HG02981 (cell line): ENCODE measurements at regions not wholly inside any gene's neighbourhood (a gene's known extent, or its start where the extent isn't known, plus 50 kb on each side); places are given as distances from the start of the nearest gene placed in this dataset.

Experiments used
- ATAC-seq: cut with Tn5 transposase; IDR thresholded peaks from one replicate; pipeline ENCODE4 v1.9.1; 2021; ENCODE audit warnings: mild to moderate bottlenecking, moderate library complexity; ENCODE audit not compliant: unreplicated experiment

DNA sequence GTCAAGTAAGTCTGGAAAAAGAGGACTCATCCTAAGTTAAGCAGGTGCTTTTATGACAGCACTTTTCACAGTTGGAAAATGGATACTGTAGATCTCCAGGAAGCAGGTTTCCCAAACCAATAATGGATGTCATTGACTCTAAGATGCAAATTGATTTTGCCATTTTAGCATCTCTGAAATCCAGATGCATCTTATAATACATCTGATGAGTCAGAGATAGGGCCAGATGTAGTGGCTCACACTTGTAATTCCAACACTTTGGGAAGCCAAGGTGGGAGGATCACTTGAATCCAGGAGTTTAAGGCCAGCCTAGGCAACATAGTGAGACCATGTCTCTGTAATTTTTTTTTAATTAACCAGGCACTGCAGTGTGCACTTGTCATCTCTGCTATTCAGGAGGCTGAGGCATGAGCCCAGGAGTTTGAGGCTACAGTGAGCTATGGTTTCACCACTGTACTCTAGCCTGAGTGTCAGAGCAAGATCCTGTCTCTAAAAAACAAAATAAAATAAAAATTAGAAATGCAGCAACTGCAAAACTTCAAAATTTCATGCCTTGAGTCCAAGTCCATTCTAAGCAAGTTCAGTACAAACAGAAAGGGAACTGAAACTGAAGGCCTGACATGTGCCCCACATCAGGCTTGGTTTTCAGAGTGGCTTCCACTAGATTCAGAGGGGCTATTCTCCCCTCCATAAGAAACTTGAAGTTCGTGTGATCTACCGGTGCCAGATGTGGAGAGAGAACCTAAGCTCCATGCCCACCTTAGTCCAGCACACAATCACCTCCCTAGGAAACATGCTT lies 267.8 kb upstream of the NCKAP5 start:
- no peak for ATAC-seq

DNA sequence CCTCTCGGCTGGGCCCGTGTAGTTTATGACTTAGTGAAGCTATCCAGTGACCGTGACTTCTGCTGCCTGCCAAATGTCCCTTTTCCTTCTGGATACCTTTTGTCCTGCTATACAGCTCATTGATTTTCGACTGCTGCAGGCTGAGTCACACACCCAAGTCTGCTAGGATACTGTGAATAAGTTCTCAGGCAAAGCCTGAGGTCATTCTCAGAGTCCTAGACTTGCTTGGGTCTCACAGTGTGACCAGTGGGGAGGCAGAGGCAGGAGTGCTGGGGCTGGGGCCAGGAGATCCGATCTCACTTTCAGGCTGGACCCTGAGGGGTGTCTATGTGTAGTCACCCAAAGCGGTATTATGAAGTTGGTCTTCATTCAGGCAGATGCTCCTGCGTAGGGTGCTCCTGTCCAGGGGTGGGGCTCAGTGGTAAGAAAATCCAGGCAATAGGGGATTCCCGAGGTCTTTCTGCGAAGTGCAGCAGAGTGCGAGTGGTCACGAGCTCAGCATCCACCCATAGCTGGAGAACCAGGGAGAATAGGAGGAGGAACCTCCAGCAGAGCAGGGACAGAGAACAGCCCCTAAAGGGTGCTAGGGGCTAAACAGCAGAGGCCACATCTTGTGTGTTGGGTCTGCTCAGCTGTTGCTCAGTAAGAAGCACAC lies 268.6 kb upstream of the NCKAP5 start:
- ATAC-seq, result no peak

DNA sequence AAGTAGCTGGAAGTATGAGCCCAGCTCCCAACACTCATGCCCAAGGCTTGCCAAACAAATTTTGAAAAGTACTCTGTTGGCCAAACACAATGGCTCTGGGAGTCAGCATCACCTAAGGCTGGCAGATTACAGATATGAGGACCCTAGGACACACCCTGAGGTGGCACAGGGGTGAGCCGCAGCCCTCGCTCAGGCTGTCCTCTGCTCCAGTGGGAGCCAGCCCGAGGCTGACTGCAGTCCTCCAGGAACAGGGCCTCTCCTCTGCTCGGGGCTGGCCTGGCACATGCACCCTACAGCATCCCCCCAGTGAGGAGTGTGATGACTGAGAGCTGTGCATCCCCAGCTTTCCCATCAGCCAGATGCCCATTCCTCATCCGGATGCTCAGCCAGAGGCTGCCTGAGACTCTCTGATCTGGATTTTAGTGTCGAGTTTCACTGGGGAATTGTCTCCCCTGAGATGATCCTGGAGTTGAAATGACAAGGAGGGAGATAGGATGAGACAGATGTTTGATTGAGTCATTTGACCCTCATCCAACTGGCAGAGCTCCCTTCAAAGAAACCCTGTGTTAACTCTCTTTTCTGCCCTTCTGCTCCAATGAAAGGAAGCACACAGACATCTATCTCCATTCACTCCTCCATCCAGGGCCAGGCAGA lies 269.3 kb upstream of the NCKAP5 start:
- ATAC-seq, result no peak

DNA sequence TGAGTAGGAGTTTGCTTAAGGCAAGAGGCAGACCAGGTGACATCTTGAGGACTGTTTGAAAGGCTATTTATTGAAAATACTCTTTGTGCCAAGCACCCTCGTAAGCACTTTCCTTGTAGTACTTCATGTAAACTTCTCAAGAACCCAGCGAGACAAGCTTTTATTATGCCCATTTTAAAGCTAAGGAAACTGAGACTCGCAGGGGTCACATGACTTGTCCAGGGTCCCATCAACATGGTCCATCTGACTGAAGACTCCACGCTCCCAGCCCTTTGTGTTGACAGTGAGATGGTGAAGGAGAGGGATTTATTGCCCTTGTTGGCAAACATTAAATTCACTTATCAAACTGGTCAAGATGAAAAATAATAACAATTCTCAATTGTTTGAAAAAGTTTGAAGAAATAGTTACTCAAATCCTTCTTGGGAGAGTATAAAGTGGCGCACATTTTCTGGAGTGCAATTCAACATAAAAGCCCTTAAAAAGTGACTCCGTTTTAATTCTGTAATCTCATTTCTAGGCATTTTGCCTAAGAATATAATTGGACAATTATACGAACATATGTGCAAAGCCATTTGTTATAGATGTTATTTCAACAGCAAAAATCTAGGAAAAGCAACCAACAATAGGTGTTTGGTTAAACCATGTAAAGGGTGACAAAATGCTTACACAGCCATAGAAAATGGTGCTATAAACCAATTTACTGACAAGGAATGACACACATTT lies 270.5 kb upstream of the NCKAP5 start:
- ATAC-seq, result no peak

DNA sequence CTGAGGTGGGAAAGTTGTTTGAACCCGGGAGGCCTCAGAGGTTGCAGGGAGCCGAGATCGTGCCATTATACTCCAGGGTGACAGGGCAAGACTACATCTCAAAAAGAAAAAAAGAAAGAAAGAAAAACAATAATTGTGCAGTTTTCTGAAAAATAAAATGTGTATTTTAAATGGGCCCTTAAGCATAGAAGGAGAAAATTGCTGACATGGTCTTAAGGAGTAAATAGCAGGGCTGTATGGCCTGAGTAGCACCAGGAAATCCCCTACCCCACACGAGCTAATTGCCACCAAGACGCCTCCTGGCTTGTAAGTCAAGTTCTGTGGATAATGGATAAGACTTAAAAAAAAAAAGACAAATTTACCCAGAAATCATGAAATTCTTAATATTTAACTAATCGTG lies 271.4 kb upstream of the NCKAP5 start:
- ATAC-seq, result no peak

DNA sequence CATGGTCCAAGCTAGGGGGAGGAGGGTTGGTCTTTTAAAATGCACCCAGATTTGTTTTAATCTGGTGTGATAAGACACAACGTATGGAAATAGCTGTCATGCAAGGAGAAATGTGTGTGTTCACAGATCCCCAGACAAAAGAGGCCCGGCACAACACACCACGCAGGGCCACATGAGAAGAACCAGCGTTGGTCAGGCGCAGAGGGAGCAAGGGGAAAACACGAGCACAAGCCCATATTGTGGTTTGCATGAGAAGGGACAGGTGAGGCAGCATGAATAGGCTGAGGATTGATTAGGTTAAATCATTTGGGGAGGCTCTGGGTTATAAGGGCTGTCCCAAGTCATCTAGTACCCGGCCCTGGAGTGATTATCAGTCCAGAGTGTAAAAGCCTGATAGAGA lies 272.5 kb upstream of the NCKAP5 start:
- ATAC-seq, result no peak

DNA sequence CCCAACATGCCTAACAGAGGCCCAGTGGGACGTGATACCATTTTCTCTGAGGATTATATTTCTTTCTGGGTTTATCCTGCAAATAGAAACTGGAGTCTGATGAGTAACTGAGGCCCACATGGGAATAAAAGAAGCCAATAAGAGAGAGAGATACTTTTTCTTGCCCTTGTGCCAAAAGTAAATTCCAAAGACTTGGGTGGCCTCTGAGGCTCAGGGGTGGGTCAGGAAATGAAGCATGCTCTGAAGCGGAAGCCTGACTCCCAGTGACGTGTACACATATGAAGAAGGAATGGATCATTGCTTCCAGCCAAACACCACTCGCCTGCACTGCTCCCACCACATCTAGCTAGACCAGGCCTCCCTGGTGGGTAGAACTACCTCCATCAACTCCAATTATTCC lies 273.6 kb upstream of the NCKAP5 start:
- no peak for ATAC-seq

DNA sequence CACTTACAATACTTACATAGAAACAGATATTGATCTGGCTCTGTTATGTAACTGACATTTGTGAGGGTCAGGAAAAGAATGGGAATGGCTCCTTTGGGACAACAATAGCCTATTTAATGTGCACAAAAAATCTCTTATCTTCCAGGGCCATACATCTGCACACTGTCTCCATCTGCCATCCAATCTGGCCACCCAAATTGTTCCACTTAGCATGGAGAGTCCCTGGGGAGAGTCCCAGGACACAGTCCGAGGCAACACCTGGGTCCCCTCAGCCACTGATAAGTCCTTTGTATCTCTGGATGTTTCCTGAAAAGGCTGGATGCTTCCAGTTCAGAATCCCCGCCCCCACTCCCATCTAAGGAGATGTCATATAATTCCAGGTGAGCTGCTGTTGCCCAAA lies 274.2 kb upstream of the NCKAP5 start:
- no peak for ATAC-seq

DNA sequence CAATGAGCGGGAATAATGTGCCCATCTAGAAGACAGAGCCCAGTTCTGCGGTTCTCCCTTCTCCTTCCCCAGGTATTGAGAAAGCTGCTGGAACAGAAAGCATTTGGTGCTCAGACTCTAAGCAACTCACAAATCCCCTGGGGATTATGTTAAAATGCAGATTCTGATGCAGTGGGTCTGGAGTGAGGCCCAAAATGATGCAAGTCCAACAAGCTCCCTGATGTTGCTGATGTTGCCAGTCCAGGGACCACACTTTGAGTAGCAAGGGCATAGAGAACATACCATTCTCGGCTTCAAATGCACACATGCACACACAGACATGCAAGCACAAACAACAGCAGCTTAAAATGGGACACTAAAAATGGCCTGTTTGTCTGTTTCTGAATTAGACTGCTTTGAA lies 274.8 kb upstream of the NCKAP5 start:
- ATAC-seq, result no peak

DNA sequence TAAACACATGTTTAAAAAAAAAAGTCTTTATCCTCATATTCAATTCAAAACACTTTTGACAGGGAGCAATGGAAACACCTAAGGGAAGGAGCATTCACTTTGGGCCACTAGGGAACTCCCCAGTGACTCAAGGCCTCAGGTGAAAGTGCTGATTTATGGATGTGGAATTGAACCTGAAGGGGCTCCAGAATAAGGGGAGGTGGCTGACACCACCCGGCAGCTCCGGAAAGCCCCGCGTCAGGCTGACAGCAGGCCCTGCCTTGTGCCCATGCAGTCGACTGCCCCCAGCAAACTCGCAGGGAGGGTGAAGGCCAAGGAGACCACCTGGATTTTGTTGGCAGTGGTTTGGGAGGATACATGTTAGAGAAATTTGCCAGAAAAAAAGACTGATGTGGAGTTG lies 275.3 kb upstream of the NCKAP5 start:
- ATAC-seq, result no peak

DNA sequence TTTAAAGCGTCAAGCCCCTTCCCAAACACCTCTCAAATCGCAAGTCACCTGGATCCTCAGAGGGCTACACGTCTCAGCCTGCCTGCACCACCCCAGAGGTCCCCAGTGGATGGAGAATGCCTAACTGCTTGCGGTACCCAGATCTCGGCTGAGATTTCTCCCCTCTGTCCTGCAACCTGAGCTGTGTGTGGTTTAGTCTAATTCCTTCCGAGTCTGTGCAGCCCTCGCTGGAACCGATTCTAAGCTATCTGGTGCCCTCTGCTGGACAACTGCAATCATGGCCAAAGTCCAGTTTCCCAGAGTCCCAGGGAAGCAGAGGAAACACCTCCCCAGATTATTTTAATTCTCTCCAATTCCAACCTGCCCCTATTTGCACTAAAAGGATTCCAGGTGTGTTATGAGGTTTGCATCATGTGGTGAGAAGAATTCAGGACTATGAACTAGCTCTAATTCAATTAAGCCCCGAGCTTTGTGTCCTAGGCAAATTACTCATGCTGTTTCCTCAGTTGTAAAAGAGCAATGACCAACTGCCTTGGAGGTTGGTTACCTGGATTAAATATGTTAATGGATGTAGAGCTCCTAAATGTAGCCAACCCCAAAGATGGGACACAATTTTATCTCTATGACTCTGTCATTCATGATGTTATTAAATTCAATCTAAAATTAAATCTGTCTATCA lies 276.1 kb upstream of the NCKAP5 start:
- no peak for ATAC-seq

DNA sequence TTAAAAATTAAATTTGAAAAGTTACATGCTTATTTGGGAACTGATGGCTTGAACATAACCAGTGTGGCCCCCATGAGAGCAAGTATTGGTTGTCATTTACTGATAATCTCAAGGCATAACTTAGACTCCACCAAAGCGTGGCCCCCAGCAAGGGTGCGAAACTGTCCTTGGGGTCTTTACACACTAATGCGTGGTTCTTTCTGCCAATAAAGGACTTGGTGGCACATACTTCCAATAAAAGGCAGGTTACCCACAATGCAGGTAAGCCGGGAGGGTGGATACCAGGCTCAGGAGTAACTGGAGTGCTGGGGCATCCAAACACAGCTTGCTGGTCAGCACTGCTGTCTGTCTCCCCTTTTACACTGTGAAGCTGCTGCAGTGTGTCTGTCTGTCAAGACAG lies 278.2 kb upstream of the NCKAP5 start:
- ATAC-seq, result no peak

DNA sequence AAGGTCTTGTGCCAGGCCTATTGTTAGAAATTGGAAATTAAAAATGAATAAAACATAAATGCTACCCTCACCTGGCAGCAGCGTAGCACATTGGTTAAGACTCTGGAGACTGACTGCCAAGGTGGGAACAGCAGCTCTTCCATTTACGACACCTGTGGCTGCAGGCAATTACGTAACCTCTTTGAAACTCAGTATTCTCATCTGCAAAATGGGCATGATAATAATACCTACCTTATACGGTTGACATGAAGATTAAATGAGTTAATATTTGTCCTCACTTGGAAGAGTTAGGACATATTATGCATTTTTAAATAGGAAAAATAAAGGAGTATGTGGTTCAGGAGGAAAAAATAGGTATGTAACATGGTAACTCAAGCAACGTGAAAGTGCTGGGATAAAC lies 279.3 kb upstream of the NCKAP5 start:
- ATAC-seq, result no peak

DNA sequence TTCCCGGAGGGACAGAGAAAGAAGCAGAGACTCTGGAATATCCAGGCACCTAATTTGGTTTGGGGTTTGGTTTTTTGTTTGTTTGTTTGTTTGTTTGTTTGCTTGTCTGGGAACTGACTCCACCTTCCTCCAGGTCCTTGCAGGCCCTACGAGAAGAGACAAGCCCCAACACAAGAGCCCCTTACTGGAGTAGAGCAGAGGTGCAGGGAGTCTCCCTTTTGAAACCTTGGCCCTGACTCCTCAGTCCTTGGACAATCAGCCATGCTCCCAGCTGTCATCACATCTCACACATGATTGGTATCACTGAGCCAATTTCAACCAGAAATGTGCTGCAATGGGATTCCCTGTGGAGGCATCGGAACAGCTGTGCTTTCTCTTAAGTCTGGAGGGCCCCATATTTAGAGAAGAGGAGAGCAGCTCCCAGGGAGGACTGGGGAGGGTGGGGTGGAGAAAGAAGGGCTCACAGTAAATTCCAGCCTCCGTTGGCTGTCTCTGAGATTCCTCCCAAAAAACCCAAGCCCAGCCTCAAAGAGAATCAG lies 279.9 kb upstream of the NCKAP5 start:
- no peak for ATAC-seq

DNA sequence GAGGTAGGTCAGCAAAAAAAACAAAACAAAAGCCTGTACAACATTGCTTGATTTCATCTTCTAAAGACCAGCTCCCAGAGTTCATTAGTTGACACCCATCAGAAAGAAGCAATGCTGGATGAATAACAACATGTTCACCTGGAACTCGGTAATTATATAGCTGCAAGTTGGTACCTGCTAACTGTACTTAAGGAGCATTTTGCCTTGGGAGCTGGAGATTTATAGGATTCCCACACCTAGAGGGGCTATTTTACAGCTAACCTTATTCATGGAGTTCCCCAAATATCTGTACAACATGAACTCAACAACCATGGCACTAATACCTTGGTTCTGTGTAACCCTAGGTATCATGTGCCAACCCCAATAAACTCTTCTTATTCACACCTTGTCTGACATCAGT lies 281.1 kb upstream of the NCKAP5 start:
- no peak for ATAC-seq

DNA sequence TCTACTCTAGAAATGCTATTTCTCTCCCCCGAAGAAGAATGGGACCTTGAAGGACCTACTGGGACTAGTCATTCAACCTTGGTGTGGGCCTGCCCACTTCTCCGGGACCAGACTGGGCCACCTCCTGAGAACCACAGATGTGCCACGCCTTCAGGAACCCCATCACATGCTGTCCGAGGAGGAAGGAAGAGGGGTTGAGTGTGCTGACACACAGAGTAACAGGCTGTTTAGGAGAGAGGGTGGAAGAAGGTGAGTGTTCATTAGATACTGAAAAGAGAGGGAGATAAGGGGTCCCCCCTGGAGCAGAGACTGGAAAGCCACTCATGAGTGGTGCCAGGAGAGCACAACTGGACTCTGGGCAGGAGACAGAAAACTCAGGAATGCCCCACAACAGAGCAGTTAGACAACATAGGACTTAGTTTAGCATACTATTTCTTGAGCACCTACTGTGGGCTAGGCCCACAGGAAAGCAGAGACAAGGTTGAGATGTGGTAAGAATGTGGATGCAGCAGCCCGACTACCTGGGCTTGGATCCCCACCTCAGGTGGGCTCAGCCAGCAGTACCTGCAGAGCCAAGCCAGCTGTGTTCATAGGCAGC lies 286.4 kb upstream of the NCKAP5 start:
- no peak for ATAC-seq

DNA sequence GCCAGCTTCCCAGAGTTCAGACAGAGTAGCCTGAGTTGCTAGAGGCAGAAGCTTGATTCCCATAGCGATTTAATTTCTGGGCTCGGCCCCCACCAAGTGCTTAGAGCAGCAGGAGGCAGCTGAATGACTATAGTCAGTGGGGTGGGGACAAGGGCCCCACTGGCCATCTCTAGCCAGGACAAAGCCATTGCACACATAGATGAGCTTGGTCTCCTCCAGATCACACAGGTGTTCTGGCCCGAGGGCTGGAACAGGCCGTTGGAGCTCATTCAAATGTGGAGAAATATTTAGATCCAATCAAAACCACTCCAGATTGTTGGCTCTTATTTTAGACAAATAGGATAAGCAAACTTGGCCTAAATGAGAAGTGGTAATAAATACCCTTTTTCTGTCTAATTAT lies 287.3 kb upstream of the NCKAP5 start:
- ATAC-seq, result no peak

DNA sequence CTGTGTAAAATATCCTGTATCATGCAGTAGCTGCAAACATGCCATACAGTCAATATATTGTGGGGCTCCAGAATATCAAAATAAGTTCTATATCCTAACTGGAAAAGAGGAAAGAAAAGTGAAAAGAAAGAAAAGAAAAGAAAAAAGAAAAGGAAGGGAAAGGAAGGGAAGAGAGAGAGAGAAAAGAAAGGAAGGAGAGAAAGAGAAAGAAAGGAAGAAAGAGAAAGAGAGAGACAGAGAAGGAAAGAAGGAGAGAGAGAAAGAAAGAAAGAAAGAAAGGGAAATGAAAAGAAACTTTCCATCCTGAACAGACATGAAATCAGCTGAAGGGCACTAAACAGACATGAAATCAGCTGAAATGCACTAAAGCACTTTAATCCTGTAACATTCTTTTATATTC lies 288.4 kb upstream of the NCKAP5 start:
- no peak for ATAC-seq

DNA sequence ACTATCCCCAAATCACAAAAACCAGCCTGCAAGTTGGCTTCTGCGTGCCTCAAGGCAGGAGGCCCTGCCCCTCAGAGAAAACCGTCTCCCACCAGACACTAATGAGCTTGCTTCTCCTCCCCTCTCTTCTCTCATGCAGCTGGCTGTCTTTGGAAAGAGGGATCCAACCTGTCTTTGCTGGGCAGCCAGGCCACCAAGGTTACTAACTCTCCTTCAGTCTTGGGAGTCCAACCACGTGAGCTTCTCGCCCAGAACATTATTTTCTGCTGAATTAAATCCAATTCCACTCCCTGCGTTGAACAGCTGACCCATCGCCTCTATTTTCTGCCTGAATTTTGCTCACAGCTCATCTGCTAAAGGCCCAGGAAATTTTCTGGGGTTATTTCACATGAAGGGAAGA lies 291.3 kb upstream of the NCKAP5 start:
- ATAC-seq, result no peak

DNA sequence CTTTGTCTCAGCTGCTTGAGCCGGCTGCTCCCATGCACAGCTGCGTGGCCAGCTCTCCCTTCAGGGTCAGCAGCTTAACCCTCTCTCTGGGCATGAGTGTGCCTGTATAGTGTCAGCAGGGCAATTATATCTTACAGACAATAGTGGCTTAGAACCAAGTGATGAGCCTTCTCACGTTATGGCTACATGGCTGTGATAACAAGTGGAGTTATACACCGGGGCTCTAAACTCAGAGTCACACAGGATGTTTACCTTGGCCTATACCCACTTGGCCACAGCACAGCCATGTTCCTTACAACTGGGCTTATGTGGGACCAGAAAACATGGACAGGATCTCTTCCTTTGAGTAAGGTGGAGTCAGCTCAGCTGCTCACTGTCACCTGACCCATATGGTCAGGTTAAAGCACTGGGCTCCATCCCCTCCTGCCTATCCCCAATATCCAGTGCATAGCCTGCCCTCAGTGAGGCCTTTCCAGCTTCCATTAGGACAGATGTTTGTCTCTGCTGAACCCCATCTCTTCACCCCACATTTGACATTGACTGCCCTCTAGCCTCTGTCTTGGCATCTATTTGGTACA lies 294.2 kb upstream of the NCKAP5 start:
- ATAC-seq, result no peak
